IgD-negative memory B cell (primary cell): ENCODE measurements at regions not wholly inside any gene's neighbourhood (a gene's known extent, or its start where the extent isn't known, plus 50 kb on each side); places are given as distances from the start of the nearest gene placed in this dataset.
"Not testable (repeated sequence)": the region's sequence is repeated elsewhere in the genome, so short reads cannot be mapped to it uniquely, and the experiment has no call there.

Experiments used
- H3K27ac Mint-ChIP-seq, 3 donors: one replicate each; pipeline ENCODE4 v1.8.0; 2020 to 2022; ENCODE audit warnings: mild to moderate bottlenecking in 3 of 3, mixed read lengths in 3 of 3, moderate library complexity in 1 of 3
- H3K27me3 Mint-ChIP-seq: one replicate; pipeline ENCODE4 v1.8.0; 2021; ENCODE audit warnings: mixed read lengths
- H3K36me3 Mint-ChIP-seq: one replicate; pipeline ENCODE4 v1.8.0; 2020; ENCODE audit warnings: mild to moderate bottlenecking, mixed read lengths
- H3K4me1 Mint-ChIP-seq, 3 donors: one replicate each; pipeline ENCODE4 v1.8.0; 2020 to 2022; ENCODE audit warnings: mixed read lengths in 3 of 3, mild to moderate bottlenecking in 1 of 3
- H3K4me3 Mint-ChIP-seq, 4 donors: one replicate each; pipeline ENCODE4 v1.8.0; 2020 to 2022; ENCODE audit warnings: mild to moderate bottlenecking in 4 of 4, mixed read lengths in 4 of 4, moderate library complexity in 3 of 4
- H3K9me3 Mint-ChIP-seq, 3 donors: one replicate each; pipeline ENCODE4 v1.8.0; 2020 to 2021; ENCODE audit warnings: mixed read lengths in 3 of 3, mild to moderate bottlenecking in 1 of 3

DNA sequence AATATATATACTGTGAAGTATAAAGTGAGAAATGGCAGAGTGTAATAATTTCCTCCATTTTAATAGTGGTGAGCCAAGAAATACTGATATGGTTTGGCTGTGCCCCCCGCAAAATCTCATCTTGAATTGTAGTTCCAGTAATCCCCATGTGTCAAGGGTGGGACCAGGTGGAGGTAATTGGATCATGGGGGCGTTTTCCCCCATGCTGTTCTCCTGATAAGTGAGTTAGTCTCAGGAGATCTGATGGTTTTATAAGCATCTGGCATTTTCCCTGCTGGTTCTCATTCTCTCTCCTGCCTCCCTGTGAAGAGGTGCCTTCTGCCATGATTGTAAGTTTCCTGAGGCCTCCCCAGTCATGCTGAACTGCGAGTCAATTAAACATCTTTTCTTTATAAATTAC, 881.1 kb downstream of the DTWD2 start:
- not testable (repeated sequence) for H3K4me1 Mint-ChIP-seq, H3K36me3 Mint-ChIP-seq, H3K27me3 Mint-ChIP-seq, H3K27ac Mint-ChIP-seq, H3K9me3 Mint-ChIP-seq, H3K4me3 Mint-ChIP-seq

DNA sequence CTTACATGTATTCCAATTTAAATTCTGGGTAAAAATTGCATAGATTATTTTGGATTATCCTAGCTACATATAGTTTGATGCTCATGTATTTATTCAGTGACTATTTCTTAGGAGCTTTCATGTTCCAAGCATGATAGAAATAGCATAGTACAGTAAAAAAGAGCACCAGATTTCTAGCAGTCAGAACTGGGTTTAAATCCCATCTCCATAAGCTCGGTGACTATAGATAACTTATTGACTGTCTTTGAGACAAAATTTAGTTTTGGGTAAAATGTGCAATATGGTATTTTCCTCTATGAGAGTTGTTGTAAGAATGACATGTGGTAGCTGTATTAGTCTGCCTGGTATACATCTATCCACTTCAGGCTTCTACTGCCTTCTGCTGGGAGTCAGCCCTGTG, 889.6 kb downstream of the DTWD2 start:
- H3K27ac Mint-ChIP-seq: no peak overlapping the region
- H3K27me3 Mint-ChIP-seq: peaks cover 3% of the 10 kb centered on the region
- H3K4me3 Mint-ChIP-seq: no peak overlapping the region
- no peaks in the 10 kb centered on the region for H3K9me3 Mint-ChIP-seq
- no peaks in the 10 kb centered on the region for H3K36me3 Mint-ChIP-seq
- no peaks in the 10 kb centered on the region for H3K4me1 Mint-ChIP-seq

DNA sequence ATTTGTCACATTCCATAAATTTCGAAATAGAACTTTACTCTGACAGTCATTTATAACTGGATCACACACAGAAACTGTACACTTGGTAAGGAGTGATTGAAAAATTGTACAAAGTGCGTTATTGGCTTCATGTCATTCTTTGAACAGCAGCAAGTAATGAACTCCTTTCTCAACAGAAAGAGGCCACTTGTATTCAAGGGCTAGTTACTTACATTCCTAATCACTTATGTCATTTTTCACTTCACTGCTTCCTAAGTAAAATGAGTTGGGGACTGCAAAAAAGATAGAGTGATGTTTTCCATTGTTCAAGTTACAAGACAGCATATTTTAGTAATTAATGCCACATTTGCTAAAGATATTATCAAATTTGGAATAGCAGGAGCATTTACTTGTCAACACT, 893.2 kb downstream of the DTWD2 start:
- H3K36me3 Mint-ChIP-seq: peaks cover under 1% of the 10 kb centered on the region
- no peaks in the 10 kb centered on the region for H3K4me1 Mint-ChIP-seq
- H3K27me3 Mint-ChIP-seq: no peaks in the 10 kb centered on the region
- no peak overlapping the region for H3K27ac Mint-ChIP-seq
- no peaks in the 10 kb centered on the region for H3K9me3 Mint-ChIP-seq
- H3K4me3 Mint-ChIP-seq: no peak overlapping the region

GRCh38 chr5:118088448-118088847, 899.9 kb downstream of the DTWD2 start:
- Mint-ChIP-seq H3K27ac (no peak overlapping the region), H3K27me3 (no peaks in the 10 kb centered on the region), H3K4me1 (no peaks in the 10 kb centered on the region), H3K4me3 (no peak overlapping the region), H3K36me3 (peaks cover 2% of the 10 kb centered on the region), H3K9me3 (peaks cover 0 to 6% (median 0%) of the 10 kb centered on the region in 3 donors)

- no peak overlapping the region for H3K27ac Mint-ChIP-seq
- no peak overlapping the region for H3K4me3 Mint-ChIP-seq
- H3K36me3 Mint-ChIP-seq: no peaks in the 10 kb centered on the region
- peaks cover 3 to 12% (median 6%) of the 10 kb centered on the region in 3 donors for H3K9me3 Mint-ChIP-seq
- H3K4me1 Mint-ChIP-seq: no peaks in the 10 kb centered on the region
- H3K27me3 Mint-ChIP-seq: no peaks in the 10 kb centered on the region
Observed at GRCh38 chr5:118076490-118076889, 911.9 kb downstream of the DTWD2 start.

DNA sequence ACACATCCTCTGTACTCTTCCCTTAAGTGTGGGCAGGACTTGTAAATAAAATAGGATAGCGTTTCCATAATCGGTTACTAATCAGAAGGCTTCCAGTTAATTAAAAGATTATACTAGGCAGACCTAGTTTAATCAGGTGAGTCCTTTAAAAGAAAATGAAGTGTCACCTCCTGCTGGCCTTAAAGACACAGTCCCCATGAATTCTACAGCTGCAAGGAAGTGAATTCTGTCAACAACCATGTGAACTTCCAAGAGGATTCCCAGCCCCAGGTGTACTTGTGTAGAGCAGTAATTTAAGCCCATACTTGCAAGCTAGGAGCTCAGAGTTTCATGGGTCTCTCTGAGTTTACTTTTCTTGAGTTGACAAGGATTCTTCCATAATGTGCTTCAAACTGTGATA, 918.3 kb downstream of the DTWD2 start:
- Mint-ChIP-seq H3K27me3 (no peaks in the 10 kb centered on the region), H3K4me3 (no peak overlapping the region), H3K4me1 (no peaks in the 10 kb centered on the region), H3K27ac (no peak overlapping the region), H3K36me3 (no peaks in the 10 kb centered on the region), H3K9me3 (peaks cover 0 to 11% (median 2%) of the 10 kb centered on the region in 3 donors)

DNA sequence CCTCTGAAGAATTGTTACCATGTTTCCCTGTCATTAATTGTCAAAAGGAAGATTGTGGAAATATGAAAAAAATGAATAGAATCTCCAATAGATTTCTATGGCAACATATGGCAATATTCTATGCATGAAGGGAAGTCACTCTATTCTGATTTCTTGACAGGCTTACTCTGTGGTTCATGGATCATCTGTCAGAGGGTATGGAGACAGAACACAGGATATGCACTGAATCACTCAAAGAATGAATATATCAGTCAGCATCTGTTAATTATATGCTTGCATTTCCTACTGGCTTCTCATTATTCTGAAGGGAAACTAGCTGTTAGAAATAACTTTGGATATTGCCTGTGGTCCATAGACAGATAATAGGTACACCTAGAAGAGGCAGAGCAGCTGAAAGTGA, 918.9 kb downstream of the DTWD2 start:
- H3K27me3 Mint-ChIP-seq: no peaks in the 10 kb centered on the region
- H3K4me1 Mint-ChIP-seq: no peaks in the 10 kb centered on the region
- peaks cover 0 to 8% (median 2%) of the 10 kb centered on the region in 3 donors for H3K9me3 Mint-ChIP-seq
- H3K36me3 Mint-ChIP-seq: no peaks in the 10 kb centered on the region
- no peak overlapping the region for H3K27ac Mint-ChIP-seq
- H3K4me3 Mint-ChIP-seq: no peak overlapping the region

DNA sequence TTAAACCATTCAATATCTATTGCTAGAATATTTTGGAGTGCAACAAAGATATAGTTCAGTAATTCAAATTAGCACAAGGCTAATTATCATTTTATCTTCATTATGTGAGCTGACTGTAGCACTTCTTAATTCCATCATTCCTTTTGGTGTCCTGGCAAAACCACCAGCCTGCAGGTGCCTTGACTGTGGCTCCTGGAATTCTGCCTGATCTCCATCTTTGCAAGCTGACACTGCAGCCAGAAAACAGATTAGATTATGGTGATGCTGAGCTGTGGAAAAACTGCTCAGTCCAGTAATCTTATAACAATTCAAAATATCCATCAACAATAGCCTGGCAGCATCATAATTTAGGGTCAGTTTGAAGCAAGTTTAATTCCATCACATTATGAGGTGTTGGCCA, 919.5 kb downstream of the DTWD2 start:
- no peak overlapping the region for H3K27ac Mint-ChIP-seq
- H3K27me3 Mint-ChIP-seq: no peaks in the 10 kb centered on the region
- H3K4me3 Mint-ChIP-seq: no peak overlapping the region
- peaks cover 0 to 4% (median 2%) of the 10 kb centered on the region in 3 donors for H3K9me3 Mint-ChIP-seq
- H3K4me1 Mint-ChIP-seq: no peaks in the 10 kb centered on the region
- no peaks in the 10 kb centered on the region for H3K36me3 Mint-ChIP-seq

DNA sequence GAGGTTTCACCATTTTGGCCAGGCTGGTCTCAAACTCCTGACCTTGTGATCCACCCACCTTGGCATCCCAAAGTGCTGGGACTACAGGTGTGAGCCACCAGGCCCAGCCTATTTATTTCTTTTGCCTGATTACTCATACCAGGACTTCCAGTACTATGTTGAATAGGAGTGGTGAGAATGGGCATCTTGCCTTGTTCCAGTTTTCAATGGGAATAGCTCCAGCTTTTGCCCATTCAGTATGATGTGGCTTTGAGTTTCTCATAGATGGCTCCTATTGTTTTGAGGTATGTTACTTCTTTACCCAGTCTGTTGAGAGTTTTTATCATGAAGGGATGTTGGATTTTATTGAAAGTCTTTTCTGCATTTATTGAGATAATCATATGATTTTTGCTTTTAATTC, 924.5 kb downstream of the DTWD2 start:
- not testable (repeated sequence) for H3K4me3 Mint-ChIP-seq, H3K27ac Mint-ChIP-seq, H3K36me3 Mint-ChIP-seq, H3K9me3 Mint-ChIP-seq, H3K27me3 Mint-ChIP-seq, H3K4me1 Mint-ChIP-seq

DNA sequence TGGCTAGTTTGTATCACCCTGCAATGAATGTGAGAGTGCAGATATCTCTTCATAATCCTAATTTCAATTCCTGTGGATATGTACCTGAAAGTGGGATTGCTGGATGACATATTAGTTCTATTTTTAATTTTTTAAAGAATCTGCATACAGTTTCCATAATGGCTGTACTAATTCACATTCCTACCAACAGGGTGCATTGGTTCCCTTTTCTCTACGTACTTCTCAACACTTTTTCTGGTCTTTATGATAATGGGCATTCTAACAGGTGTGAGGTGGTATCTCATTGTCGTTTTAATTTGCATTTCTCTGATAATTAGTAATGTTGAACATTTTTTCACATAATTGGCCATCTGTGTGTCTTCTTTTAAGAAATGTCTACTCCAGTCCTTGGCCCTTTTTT, 927.5 kb downstream of the DTWD2 start:
- Mint-ChIP-seq H3K4me1 (no peaks in the 10 kb centered on the region), H3K27me3 (no peaks in the 10 kb centered on the region), H3K4me3 (no peak overlapping the region), H3K9me3 (peaks cover 0 to 9% (median 2%) of the 10 kb centered on the region in 3 donors), H3K36me3 (no peaks in the 10 kb centered on the region), H3K27ac (no peak overlapping the region)

DNA sequence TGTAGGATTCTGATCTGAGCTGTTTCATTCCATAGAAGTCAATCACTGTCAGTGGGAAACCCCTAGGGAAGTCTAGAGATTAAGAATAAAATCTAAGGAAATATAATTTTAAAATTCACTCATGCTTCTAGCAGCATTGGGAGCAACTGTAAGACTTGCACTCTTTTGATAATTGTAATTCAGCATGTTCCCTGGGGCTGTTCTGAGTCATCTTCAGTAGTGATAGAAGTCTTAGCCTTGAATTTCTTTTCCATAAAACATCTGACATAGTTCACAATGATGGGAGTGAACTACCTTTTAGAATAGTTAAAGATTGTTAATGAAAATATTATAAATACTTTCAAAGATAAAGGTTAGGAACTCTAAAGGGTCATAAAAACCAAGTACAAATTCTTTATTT, 935.8 kb downstream of the DTWD2 start:
- no peak overlapping the region for H3K27ac Mint-ChIP-seq
- no peak overlapping the region for H3K4me3 Mint-ChIP-seq
- peaks cover 0 to 5% (median 5%) of the 10 kb centered on the region in 3 donors for H3K9me3 Mint-ChIP-seq
- no peaks in the 10 kb centered on the region for H3K36me3 Mint-ChIP-seq
- H3K4me1 Mint-ChIP-seq: no peaks in the 10 kb centered on the region
- H3K27me3 Mint-ChIP-seq: no peaks in the 10 kb centered on the region

- no peak overlapping the region for H3K4me3 Mint-ChIP-seq
- peaks cover 0 to 4% (median 1%) of the 10 kb centered on the region in 3 donors for H3K9me3 Mint-ChIP-seq
- H3K36me3 Mint-ChIP-seq: no peaks in the 10 kb centered on the region
- no peaks in the 10 kb centered on the region for H3K27me3 Mint-ChIP-seq
- H3K4me1 Mint-ChIP-seq: no peaks in the 10 kb centered on the region
- no peak overlapping the region for H3K27ac Mint-ChIP-seq
Observed at GRCh38 chr5:118044169-118044568, 944.2 kb downstream of the DTWD2 start.

DNA sequence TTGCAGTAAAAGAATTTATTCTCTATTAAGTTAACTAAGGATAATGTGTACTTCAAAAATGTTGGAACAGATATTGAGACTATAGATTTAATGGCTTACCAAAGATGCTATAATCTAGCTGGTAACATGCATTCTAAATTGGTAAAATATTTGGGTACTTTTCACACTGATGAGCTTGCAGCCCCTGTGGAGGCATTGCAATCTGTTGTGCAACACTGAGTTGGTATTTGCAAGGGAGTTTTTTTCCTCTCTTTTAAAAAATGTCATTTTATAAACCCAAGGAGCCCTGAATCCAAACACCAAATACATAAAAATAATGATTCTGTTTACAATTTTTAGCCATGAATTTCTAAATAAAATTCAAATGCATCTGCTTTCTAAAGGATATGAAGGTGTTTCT, 944.8 kb downstream of the DTWD2 start:
- H3K27me3 Mint-ChIP-seq: no peaks in the 10 kb centered on the region
- no peaks in the 10 kb centered on the region for H3K4me1 Mint-ChIP-seq
- H3K27ac Mint-ChIP-seq: no peak overlapping the region

GRCh38 chr5:118042076-118042475, 946.3 kb downstream of the DTWD2 start:
- Mint-ChIP-seq H3K27me3 (no peaks in the 10 kb centered on the region), H3K9me3 (peaks cover 0 to 4% (median 0%) of the 10 kb centered on the region in 3 donors), H3K27ac (no peak overlapping the region), H3K4me3 (no peak overlapping the region), H3K4me1 (no peaks in the 10 kb centered on the region), H3K36me3 (no peaks in the 10 kb centered on the region)

More for the DNA sequence above, 944.8 kb downstream of the DTWD2 start:
- Mint-ChIP-seq H3K9me3 (peaks cover 0 to 4% (median 0%) of the 10 kb centered on the region in 3 donors), H3K36me3 (no peaks in the 10 kb centered on the region), H3K4me3 (no peak overlapping the region)

GRCh38 chr5:118040496-118040895, 947.9 kb downstream of the DTWD2 start:
- Mint-ChIP-seq H3K9me3 (peaks cover 0 to 2% (median 1%) of the 10 kb centered on the region in 3 donors), H3K27ac (no peak overlapping the region), H3K4me3 (no peak overlapping the region), H3K27me3 (no peaks in the 10 kb centered on the region), H3K36me3 (no peaks in the 10 kb centered on the region), H3K4me1 (no peaks in the 10 kb centered on the region)

DNA sequence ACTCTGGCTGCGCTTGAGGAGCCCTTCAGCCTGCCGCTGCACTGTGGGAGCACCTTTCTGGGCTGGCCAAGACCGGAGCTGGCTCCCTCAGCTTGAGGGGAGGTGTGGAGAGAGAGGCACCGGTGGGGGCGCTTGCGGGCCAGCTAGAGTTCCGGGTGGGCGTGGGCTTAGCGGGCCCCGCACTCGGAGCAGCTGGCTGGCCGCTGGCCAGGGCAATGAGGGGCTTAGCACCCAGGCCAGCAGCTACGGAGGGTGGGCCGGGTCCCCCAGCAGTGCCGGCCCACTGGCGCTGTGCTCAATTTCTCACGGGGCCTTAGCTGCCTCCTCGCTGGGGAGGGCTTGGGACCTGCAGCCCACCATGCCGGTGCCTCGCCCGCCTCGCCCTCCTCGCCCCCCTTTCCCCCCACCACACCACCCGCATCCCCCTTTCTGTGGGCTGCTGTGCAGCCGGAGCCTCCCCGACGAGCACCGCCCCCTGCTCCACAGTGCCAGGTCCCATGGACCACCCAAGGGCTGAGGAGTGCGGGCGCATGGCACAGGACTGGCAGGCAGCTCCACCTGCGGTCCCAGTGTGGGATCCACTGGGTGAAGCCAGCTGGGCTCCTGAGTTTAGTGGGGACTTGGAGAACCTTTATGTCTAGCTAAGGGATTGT, 954.5 kb downstream of the DTWD2 start:
- H3K36me3 Mint-ChIP-seq: no peaks in the 10 kb centered on the region
- no peaks in the 10 kb centered on the region for H3K4me1 Mint-ChIP-seq
- H3K9me3 Mint-ChIP-seq: peaks cover 0 to 7% (median 6%) of the 10 kb centered on the region in 3 donors
- no peak overlapping the region for H3K27ac Mint-ChIP-seq
- H3K4me3 Mint-ChIP-seq: no peak overlapping the region
- no peaks in the 10 kb centered on the region for H3K27me3 Mint-ChIP-seq
